SU-DHL-6 (cell line): ENCODE measurements at regions not wholly inside any gene's neighbourhood (a gene's known extent, or its start where the extent isn't known, plus 50 kb on each side); places are given as distances from the start of the nearest gene placed in this dataset.

ENCODE experiments used
- H2AFZ ChIP-seq: fragments of 200-600 bp; sonication (generic); 2 replicates; pipeline ENCODE4 v1.6.1; 2014; ENCODE audit warnings: low read depth, mild to moderate bottlenecking, moderate library complexity, mixed read lengths, antibody characterized with exemption, low read length; ENCODE audit not compliant: severe bottlenecking
- H3F3A ChIP-seq: fragments of 200-600 bp; shearing (Covaris generic); 2 replicates; pipeline ENCODE4 v1.6.0; 2016; ENCODE audit warnings: antibody characterized with exemption, mild to moderate bottlenecking; ENCODE audit not compliant: insufficient read depth
- H3K27ac ChIP-seq: fragments of 200-600 bp; sonication (generic); 2 replicates; pipeline ENCODE4 v1.5.1; 2016; ENCODE audit warnings: low read depth, mild to moderate bottlenecking, low read length, moderate library complexity, mixed read lengths
- H3K27me3 ChIP-seq: fragments of 200-600 bp; sonication (generic), shearing (Covaris generic); 2 replicates; pipeline ENCODE4 v1.6.0; 2014; ENCODE audit warnings: mild to moderate bottlenecking, low read length
- H3K36me3 ChIP-seq: fragments of 200-600 bp; sonication (generic); 2 replicates; pipeline ENCODE4 v1.6.1; 2014; ENCODE audit warnings: mild to moderate bottlenecking, low read length, mixed read lengths
- H3K4me2 ChIP-seq: fragments of 300-600, 200-600 bp; shearing (Covaris generic), sonication (generic); 2 replicates; pipeline ENCODE4 v1.6.0; 2014; ENCODE audit warnings: low read length, low read depth, mild to moderate bottlenecking; ENCODE audit not compliant: poor library complexity, severe bottlenecking
- H3K4me3 ChIP-seq: fragments of 200-600 bp; sonication (generic); 2 replicates; pipeline ENCODE4 v1.5.1; 2014; ENCODE audit warnings: antibody characterized with exemption, low read length, mild to moderate bottlenecking, mixed read lengths; ENCODE audit not compliant: insufficient read depth, poor library complexity, severe bottlenecking
- H3K79me2 ChIP-seq: fragments of 200-600 bp; sonication (generic); 2 replicates; pipeline ENCODE4 v1.6.1; 2014; ENCODE audit warnings: mild to moderate bottlenecking, low read length, moderate library complexity; ENCODE audit not compliant: insufficient read depth
- H3K9ac ChIP-seq: fragments of 200-600 bp; sonication (generic); 2 replicates; pipeline ENCODE4 v1.7.0; 2014; ENCODE audit warnings: mild to moderate bottlenecking, low read length
- H3K9me2 ChIP-seq: fragments of 200-600 bp; sonication (generic); replicated peaks from 2 replicates; pipeline ENCODE4 v1.6.1; 2014; ENCODE audit warnings: low read length; ENCODE audit not compliant: insufficient read depth
- H3K9me3 ChIP-seq: fragments of 200-600 bp; sonication (generic); 2 replicates; pipeline ENCODE4 v1.6.1; 2014; ENCODE audit warnings: low read length, mixed read lengths; ENCODE audit not compliant: insufficient read depth
- H4K20me1 ChIP-seq: fragments of 200-600 bp; sonication (generic); 2 replicates; pipeline ENCODE4 v1.6.1; 2014; ENCODE audit warnings: low read depth, mild to moderate bottlenecking, antibody characterized with exemption, low read length, moderate library complexity, mixed read lengths
- CTCF ChIP-seq: fragments of 200-600 bp; sonication (generic); IDR thresholded peaks from one replicate; pipeline ENCODE4 v1.5.1; 2017; ENCODE audit warnings: antibody characterized with exemption, mild to moderate bottlenecking, low read length, moderate library complexity; ENCODE audit not compliant: insufficient read depth, poor library complexity, severe bottlenecking
- EZH2phosphoT487 ChIP-seq: fragments of 200-600 bp; sonication (generic), shearing (Covaris generic); conservative IDR thresholded peaks from 2 replicates; pipeline ENCODE4 v1.6.1; 2018; ENCODE audit warnings: mild to moderate bottlenecking, antibody characterized with exemption, low read length, moderate library complexity, mixed read lengths

DNA sequence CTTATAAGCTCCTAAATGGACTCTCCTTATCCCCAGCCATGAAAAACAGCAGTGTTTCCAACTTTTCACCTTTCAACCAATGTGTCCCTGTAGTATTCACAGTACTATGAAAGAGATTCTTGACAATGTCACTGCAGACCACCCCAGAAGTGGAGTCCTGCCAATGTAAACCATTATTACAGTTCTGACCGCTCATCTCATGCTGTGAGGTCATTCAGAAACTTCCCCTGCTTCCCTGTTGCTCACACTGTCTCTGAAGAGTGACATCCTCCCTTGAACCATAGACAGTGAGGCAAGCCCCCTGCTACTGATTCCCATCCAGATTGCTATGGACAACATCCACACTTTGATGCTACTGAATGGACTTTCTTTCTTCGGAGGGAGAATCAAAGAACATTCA is 1523.7 kb upstream of the ACVR2A start:
- Histone ChIP-seq H3K27ac (no peak overlapping the region), H3K36me3 (no peaks in the 10 kb centered on the region), H3F3A (no peaks in the 10 kb centered on the region), H3K27me3 (no peaks in the 10 kb centered on the region), H3K9me2 (no peaks in the 10 kb centered on the region), H3K79me2 (no peaks in the 10 kb centered on the region), H3K9me3 (no peaks in the 10 kb centered on the region), H3K4me2 (no peak overlapping the region), H2AFZ (no peak overlapping the region), H3K9ac (no peak overlapping the region), H4K20me1 (no peaks in the 10 kb centered on the region), H3K4me3 (no peak overlapping the region)
- no peak for TF ChIP-seq CTCF
- no peak for TF ChIP-seq EZH2phosphoT487

DNA sequence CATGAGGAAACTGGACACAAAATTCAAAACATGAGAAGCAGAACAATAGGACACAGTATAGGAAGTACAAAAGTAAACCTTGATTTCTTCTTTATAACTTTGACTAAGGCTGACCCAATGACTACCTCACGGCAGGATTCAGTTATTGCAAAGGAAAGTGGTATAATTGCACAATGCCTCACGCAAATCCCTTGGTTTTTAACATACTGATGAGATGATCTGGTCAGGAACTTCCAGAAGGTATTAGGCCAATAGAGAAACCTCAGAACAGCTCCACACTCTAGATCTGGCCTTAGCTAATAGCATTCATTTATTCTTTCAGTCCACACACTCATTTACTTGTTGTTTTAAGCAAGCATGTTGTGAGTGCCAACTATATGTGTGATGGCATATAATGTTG is 1526.9 kb upstream of the ACVR2A start:
- H3K27ac ChIP-seq: no peak overlapping the region
- H4K20me1 ChIP-seq: no peaks in the 10 kb centered on the region
- no peaks in the 10 kb centered on the region for H3K9me3 ChIP-seq
- no peaks in the 10 kb centered on the region for H3F3A ChIP-seq
- no peak overlapping the region for H2AFZ ChIP-seq
- no peak for TF ChIP-seq CTCF
- TF ChIP-seq EZH2phosphoT487: no peak
- H3K9ac ChIP-seq: no peak overlapping the region
- H3K79me2 ChIP-seq: no peaks in the 10 kb centered on the region
- no peaks in the 10 kb centered on the region for H3K27me3 ChIP-seq
- no peak overlapping the region for H3K4me3 ChIP-seq
- H3K4me2 ChIP-seq: no peak overlapping the region
- H3K36me3 ChIP-seq: no peaks in the 10 kb centered on the region
- H3K9me2 ChIP-seq: no peaks in the 10 kb centered on the region

DNA sequence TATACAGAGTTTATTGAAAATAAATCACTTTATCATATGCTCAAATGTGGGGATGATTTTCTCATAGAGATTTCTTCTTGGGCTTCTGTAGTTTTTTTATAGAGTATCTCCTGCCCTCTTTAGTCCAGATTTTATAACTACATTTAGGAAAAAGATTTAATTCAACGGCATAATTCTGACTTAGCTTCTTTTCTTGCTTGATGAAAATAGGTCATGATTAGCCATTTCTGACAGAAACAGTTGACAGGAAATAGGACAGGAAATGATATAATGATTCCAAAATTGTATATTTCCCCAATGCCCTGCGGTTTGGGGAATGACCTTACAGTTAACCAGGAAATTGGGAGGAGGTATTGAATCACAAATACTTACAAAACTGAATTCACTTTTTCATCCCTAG is 1531.9 kb upstream of the ACVR2A start:
- no peaks in the 10 kb centered on the region for H4K20me1 ChIP-seq
- TF ChIP-seq EZH2phosphoT487 (no peak), CTCF (no peak)
- no peak overlapping the region for H3K4me2 ChIP-seq
- no peak overlapping the region for H3K4me3 ChIP-seq
- H2AFZ ChIP-seq: no peak overlapping the region
- H3K9me3 ChIP-seq: no peaks in the 10 kb centered on the region
- H3K9me2 ChIP-seq: no peaks in the 10 kb centered on the region
- H3K79me2 ChIP-seq: no peaks in the 10 kb centered on the region
- H3K27ac ChIP-seq: no peak overlapping the region
- H3K9ac ChIP-seq: no peak overlapping the region
- no peaks in the 10 kb centered on the region for H3F3A ChIP-seq
- no peaks in the 10 kb centered on the region for H3K27me3 ChIP-seq
- H3K36me3 ChIP-seq: no peaks in the 10 kb centered on the region

DNA sequence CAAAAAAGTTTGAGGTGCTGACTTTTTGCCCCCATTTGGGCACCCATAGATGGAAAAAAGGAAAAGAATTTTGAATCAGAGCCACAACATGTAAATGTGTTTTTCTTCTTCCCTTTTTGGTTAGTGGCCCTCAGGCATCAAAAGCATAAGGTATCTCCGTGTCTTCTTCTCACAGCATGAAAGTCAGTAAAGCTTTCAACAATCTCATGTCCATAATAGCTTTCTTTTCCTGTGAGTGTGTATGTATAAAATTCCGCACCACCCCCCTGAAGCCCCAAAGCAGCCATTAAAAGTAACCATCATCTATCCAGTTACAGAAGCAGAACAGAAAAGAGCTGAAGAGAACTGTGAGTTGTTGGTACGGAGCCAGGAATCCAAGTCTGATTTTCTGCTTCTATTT is 1539.7 kb upstream of the ACVR2A start:
- Histone ChIP-seq H3K9me3 (no peaks in the 10 kb centered on the region), H3K27ac (no peak overlapping the region), H3K9me2 (no peaks in the 10 kb centered on the region), H3K79me2 (no peaks in the 10 kb centered on the region), H2AFZ (no peak overlapping the region), H3K27me3 (no peaks in the 10 kb centered on the region), H3K4me2 (no peak overlapping the region), H4K20me1 (no peaks in the 10 kb centered on the region), H3K36me3 (no peaks in the 10 kb centered on the region), H3K4me3 (no peak overlapping the region), H3F3A (no peaks in the 10 kb centered on the region), H3K9ac (no peak overlapping the region)
- no peak for TF ChIP-seq CTCF
- no peak for TF ChIP-seq EZH2phosphoT487
